HEK293 (cell line): ENCODE measurements at regions not wholly inside any gene's neighbourhood (a gene's known extent, or its start where the extent isn't known, plus 50 kb on each side); places are given as distances from the start of the nearest gene placed in this dataset.

Source experiments
- CTCF ChIA-PET: fragments of 350-600 bp; formaldehyde crosslinking; extraction: SDS; loops from one replicate; lab custom pipeline; 2021; ENCODE audit warnings: antibody characterized with exemption; lab: Yijun Ruan, JAX
- POLR2A ChIA-PET: fragments of 300-600 bp; formaldehyde crosslinking; extraction: SDS; loops from one replicate; lab custom pipeline; 2020; ENCODE audit warnings: antibody characterized with exemption, inconsistent platforms; lab: Yijun Ruan, JAX
- H3K27ac ChIP-seq: fragments of 200-500 bp; sonication (Bioruptor generic); 2 replicates; pipeline ENCODE4 v1.5.1; 2014; ENCODE audit warnings: low read depth, low read length, control low read depth, inconsistent platforms; ENCODE audit errors: extremely low read depth
- H3K36me3 ChIP-seq, 2 experiments: fragments of 200-500 bp in 1 of 2; sonication (Bioruptor generic) in 1 of 2; 1 replicate in 1 of 2; 2 replicates in 1 of 2; pipeline ENCODE4 v1.5.1; 2014 to 2017; ENCODE audit warnings: inconsistent platforms in 2 of 2, low read length in 2 of 2; ENCODE audit not compliant: control insufficient read depth in 2 of 2, insufficient read depth in 1 of 2
- H3K4me1 ChIP-seq: fragments of 200-500 bp; sonication (Bioruptor generic); 2 replicates; pipeline ENCODE4 v1.5.1; 2014; ENCODE audit warnings: mild to moderate bottlenecking, low read length, inconsistent platforms; ENCODE audit not compliant: control insufficient read depth, insufficient read depth
- H3K4me3 ChIP-seq: 2 replicates; pipeline ENCODE4 v1.5.1; 2011; ENCODE audit warnings: low read depth, mild to moderate bottlenecking, control low read depth, low read length, moderate library complexity
- H3K9me3 ChIP-seq: fragments of 200-500 bp; sonication (Bioruptor generic); 2 replicates; pipeline ENCODE4 v1.5.1; 2014; ENCODE audit warnings: low read depth, low read length, inconsistent platforms; ENCODE audit not compliant: control insufficient read depth, insufficient read depth
- PRDM4 ChIP-seq: fragments of 450-650 bp; formaldehyde crosslinking; IDR thresholded peaks from 2 replicates; pipeline ENCODE4 v1.5.1; 2017; ENCODE audit warnings: missing biosample characterization, missing genetic modification characterization
- ZBTB1 ChIP-seq: fragments of 450-650 bp; formaldehyde crosslinking; IDR thresholded peaks from 2 replicates; pipeline ENCODE4 v1.5.1; 2016; ENCODE audit warnings: missing biosample characterization, missing genetic modification characterization
- ZNF10 ChIP-seq: fragments of 450-650 bp; formaldehyde crosslinking; IDR thresholded peaks from 2 replicates; pipeline ENCODE4 v1.5.1; 2017; ENCODE audit warnings: missing biosample characterization, missing genetic modification characterization
- ZNF112 ChIP-seq: fragments of 450-650 bp; formaldehyde crosslinking; IDR thresholded peaks from 2 replicates; pipeline ENCODE4 v1.5.0; 2017; ENCODE audit warnings: missing biosample characterization, missing genetic modification characterization
- ZNF223 ChIP-seq: fragments of 450-650 bp; formaldehyde crosslinking; IDR thresholded peaks from 2 replicates; pipeline ENCODE4 v1.5.1; 2016; ENCODE audit warnings: missing biosample characterization, missing genetic modification characterization
- ZNF274 ChIP-seq, 2 experiments: fragments of 200-500 bp in 1 of 2; fragments of 450-650 bp in 1 of 2; sonication (Bioruptor generic) in 1 of 2; formaldehyde crosslinking in 1 of 2; IDR thresholded peaks; 2 replicates each; pipeline versions ENCODE4 v1.5.1 to v1.6.1; 2014 to 2016; ENCODE audit warnings: borderline replicate concordance in 1 of 2, inconsistent platforms in 1 of 2, low read length in 1 of 2, missing biosample characterization in 1 of 2, missing genetic modification characterization in 1 of 2
- ZNF324 ChIP-seq: fragments of 450-650 bp; formaldehyde crosslinking; IDR thresholded peaks from 2 replicates; pipeline ENCODE4 v1.5.1; 2016; ENCODE audit warnings: missing biosample characterization, missing genetic modification characterization
- ZNF394 ChIP-seq: fragments of 450-650 bp; formaldehyde crosslinking; IDR thresholded peaks from 2 replicates; pipeline ENCODE4 v1.5.1; 2016; ENCODE audit warnings: missing biosample characterization, missing genetic modification characterization, mild to moderate bottlenecking, moderate library complexity, borderline replicate concordance
- ZNF404 ChIP-seq: fragments of 450-650 bp; formaldehyde crosslinking; IDR thresholded peaks from 2 replicates; pipeline ENCODE4 v1.5.1; 2017; ENCODE audit warnings: missing biosample characterization, missing genetic modification characterization
- ZNF521 ChIP-seq: fragments of 450-650 bp; formaldehyde crosslinking; IDR thresholded peaks from 2 replicates; pipeline ENCODE4 v1.5.1; 2017; ENCODE audit warnings: missing biosample characterization, mild to moderate bottlenecking, missing genetic modification characterization
- ZNF544 ChIP-seq: fragments of 450-650 bp; formaldehyde crosslinking; IDR thresholded peaks from 2 replicates; pipeline ENCODE4 v1.5.0; 2017; ENCODE audit warnings: missing biosample characterization, missing genetic modification characterization
- ZNF561 ChIP-seq: fragments of 450-650 bp; IDR thresholded peaks from 2 replicates; pipeline ENCODE4 v1.5.1; 2018; ENCODE audit warnings: missing biosample characterization, missing genetic modification characterization, borderline replicate concordance
- ZNF654 ChIP-seq: fragments of 450-650 bp; formaldehyde crosslinking; IDR thresholded peaks from 2 replicates; pipeline ENCODE4 v1.5.1; 2016; ENCODE audit warnings: low read depth, missing biosample characterization, missing genetic modification characterization
- ZNF76 ChIP-seq: fragments of 450-650 bp; formaldehyde crosslinking; IDR thresholded peaks from 2 replicates; pipeline ENCODE4; 2016; ENCODE audit warnings: low read depth, missing biosample characterization, missing genetic modification characterization, borderline replicate concordance
- ZNF830 ChIP-seq: fragments of 450-650 bp; IDR thresholded peaks from 2 replicates; pipeline ENCODE4 v1.5.0; 2018; ENCODE audit warnings: missing biosample characterization, missing genetic modification characterization, low read depth, mild to moderate bottlenecking, moderate library complexity
- TF ChIP-seq, protein P1 (sequence below): fragments of 450-650 bp; formaldehyde crosslinking; IDR thresholded peaks from 2 replicates; pipeline ENCODE4 v1.5.1; 2016; ENCODE audit warnings: missing biosample characterization, missing genetic modification characterization
- TF ChIP-seq, protein P2 (sequence below): fragments of 450-650 bp; formaldehyde crosslinking; IDR thresholded peaks from 2 replicates; pipeline ENCODE4 v1.5.1; 2016; ENCODE audit warnings: missing biosample characterization, missing genetic modification characterization

GRCh38 chr21:31580866-31581276, 78.6 kb upstream of the SOD1 start:
- CTCF ChIA-PET = interaction anchor here (0.5 to 6.8 kb wide), 98 partner anchors 10 to 1635 kb away, joined by 3 to 161 read pairs (median 4); partner anchors contain the start of genes KRTAP8-1 and TIAM1
- Histone ChIP-seq H3K36me3 (no peaks in the 10 kb centered on the region), H3K4me3 (no peak overlapping the region), H3K4me1 (no peaks in the 10 kb centered on the region), H3K27ac (no peak overlapping the region), H3K9me3 (no peaks in the 10 kb centered on the region)
- TF ChIP-seq ZNF223 (tag by site-specific recombination) = no peak
- peak; percentile 87 for TF ChIP-seq ZNF654
- no peak for TF ChIP-seq PRDM4 (tag by site-specific recombination)
- TF ChIP-seq, protein P1, sequence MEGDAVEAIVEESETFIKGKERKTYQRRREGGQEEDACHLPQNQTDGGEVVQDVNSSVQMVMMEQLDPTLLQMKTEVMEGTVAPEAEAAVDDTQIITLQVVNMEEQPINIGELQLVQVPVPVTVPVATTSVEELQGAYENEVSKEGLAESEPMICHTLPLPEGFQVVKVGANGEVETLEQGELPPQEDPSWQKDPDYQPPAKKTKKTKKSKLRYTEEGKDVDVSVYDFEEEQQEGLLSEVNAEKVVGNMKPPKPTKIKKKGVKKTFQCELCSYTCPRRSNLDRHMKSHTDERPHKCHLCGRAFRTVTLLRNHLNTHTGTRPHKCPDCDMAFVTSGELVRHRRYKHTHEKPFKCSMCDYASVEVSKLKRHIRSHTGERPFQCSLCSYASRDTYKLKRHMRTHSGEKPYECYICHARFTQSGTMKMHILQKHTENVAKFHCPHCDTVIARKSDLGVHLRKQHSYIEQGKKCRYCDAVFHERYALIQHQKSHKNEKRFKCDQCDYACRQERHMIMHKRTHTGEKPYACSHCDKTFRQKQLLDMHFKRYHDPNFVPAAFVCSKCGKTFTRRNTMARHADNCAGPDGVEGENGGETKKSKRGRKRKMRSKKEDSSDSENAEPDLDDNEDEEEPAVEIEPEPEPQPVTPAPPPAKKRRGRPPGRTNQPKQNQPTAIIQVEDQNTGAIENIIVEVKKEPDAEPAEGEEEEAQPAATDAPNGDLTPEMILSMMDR (tag by site-specific recombination) = peak; percentile 57; the same call in 1 of the 2 replicates
- TF ChIP-seq ZNF394 (tag by site-specific recombination) = peak; percentile 98
- POLR2A ChIA-PET = interaction anchor here (0.6 to 1.8 kb wide), 2 partner anchors 10 to 22 kb away, joined by 7 to 8 read pairs; no protein-coding TSS in a partner anchor

GRCh38 chr21:31577271-31577670, 82.2 kb upstream of the SOD1 start:
- Histone ChIP-seq H3K9me3 (no peaks in the 10 kb centered on the region; the same call in 1 of the 2 replicates), H3K4me1 (no peaks in the 10 kb centered on the region), H3K4me3 (no peak overlapping the region), H3K27ac (no peak overlapping the region), H3K36me3 (no peaks in the 10 kb centered on the region)
- POLR2A ChIA-PET = interaction anchor here (1.7 kb wide), 1 partner anchor 18 kb away, joined by 6 read pairs; no protein-coding TSS in a partner anchor
- TF ChIP-seq ZBTB1 (no peak), ZNF654 (no peak), ZNF10 (tag by site-specific recombination) (peak; percentile 54; the same call in 1 of the 2 replicates), ZNF544 (no peak), ZNF521 (tag by site-specific recombination) (no peak), ZNF76 (peak; percentile 41; the same call in 1 of the 2 replicates), ZNF830 (no peak), ZNF274 (IDR thresholded peaks at IDR 0.05; ENCODE audit: low read length) (no peak), ZNF274 (tag by site-specific recombination; IDR thresholded peaks at IDR 0.05; ENCODE audit: borderline replicate concordance) (no peak), ZNF404 (tag by site-specific recombination) (no peak)
- TF ChIP-seq, protein P2, sequence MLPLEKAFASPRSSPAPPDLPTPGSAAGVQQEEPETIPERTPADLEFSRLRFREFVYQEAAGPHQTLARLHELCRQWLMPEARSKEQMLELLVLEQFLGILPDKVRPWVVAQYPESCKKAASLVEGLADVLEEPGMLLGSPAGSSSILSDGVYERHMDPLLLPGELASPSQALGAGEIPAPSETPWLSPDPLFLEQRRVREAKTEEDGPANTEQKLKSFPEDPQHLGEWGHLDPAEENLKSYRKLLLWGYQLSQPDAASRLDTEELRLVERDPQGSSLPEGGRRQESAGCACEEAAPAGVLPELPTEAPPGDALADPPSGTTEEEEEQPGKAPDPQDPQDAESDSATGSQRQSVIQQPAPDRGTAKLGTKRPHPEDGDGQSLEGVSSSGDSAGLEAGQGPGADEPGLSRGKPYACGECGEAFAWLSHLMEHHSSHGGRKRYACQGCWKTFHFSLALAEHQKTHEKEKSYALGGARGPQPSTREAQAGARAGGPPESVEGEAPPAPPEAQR (tag by site-specific recombination) = no peak
- CTCF ChIA-PET = interaction anchor here (1.0 to 1.9 kb wide), 3 partner anchors 18 to 382 kb away, joined by 3 to 5 read pairs (median 5); no protein-coding TSS in a partner anchor

DNA sequence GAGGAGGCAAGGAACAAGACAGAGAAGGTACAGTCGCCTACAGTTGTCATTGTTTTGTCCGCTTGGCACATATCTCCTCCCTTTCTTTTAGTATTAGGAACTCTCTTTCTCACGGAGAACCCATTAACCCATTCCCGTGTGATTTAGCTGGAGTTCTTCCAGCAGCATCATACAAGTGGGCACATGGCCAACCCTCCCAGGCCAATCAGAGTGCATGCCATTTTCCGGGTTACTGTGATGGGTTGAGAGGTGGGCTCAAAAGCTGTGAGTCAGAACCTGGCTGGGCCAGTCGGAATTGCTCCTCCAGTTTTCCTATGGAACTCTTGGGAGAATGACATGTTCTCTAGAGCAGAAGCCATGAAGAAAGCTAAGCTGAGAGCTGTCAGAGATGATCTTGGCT, 83.1 kb upstream of the SOD1 start:
- Histone ChIP-seq H3K27ac (no peak overlapping the region), H3K36me3 (no peaks in the 10 kb centered on the region), H3K9me3 (no peaks in the 10 kb centered on the region; the same call in 1 of the 2 replicates), H3K4me3 (no peak overlapping the region), H3K4me1 (no peaks in the 10 kb centered on the region)
- ChIA-PET CTCF (interaction anchor here (0.5 to 1.9 kb wide), 6 partner anchors 18 to 473 kb away, joined by 3 to 5 read pairs (median 4); no protein-coding TSS in a partner anchor), POLR2A (interaction anchor here (1.7 kb wide), 1 partner anchor 17 kb away, joined by 6 read pairs; no protein-coding TSS in a partner anchor)
- TF ChIP-seq ZNF324 (tag by site-specific recombination) (0 out of 2 replicates have a peak, but pooled peaks have one; percentile 16), ZNF561 (tag by site-specific recombination) (no peak), ZNF112 (tag by site-specific recombination) (no peak)
